GM12872 (cell line): ENCODE measurements at regions not wholly inside any gene's neighbourhood (a gene's known extent, or its start where the extent isn't known, plus 50 kb on each side); places are given as distances from the start of the nearest gene placed in this dataset.

Experiments used
- TF ChIP-seq, protein P1 (sequence below): IDR thresholded peaks from 3 replicates; pipeline ENCODE4 v1.5.1; 2011; ENCODE audit warnings: low read depth, mild to moderate bottlenecking, low read length, moderate library complexity; ENCODE audit not compliant: insufficient read depth

DNA sequence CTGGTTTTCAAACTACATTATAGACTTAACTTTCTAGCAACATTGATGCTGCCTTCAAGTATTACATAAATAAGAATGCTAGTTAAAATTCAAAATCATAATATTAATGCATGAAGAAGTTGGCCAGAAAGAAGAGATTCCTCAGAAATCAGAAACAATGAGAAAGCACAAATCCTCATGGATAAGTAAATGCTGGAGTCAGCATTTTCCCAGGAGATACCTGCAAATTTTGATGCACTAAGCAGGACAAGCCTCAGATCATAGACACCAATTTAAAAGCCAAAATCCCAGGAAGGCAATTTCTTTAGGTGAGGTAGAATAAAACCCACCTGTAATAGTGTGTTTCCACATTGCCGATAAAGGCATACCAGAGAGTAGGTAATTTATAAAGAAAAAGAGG, 305.2 kb upstream of the TBX18 start:
- TF ChIP-seq, protein P1, sequence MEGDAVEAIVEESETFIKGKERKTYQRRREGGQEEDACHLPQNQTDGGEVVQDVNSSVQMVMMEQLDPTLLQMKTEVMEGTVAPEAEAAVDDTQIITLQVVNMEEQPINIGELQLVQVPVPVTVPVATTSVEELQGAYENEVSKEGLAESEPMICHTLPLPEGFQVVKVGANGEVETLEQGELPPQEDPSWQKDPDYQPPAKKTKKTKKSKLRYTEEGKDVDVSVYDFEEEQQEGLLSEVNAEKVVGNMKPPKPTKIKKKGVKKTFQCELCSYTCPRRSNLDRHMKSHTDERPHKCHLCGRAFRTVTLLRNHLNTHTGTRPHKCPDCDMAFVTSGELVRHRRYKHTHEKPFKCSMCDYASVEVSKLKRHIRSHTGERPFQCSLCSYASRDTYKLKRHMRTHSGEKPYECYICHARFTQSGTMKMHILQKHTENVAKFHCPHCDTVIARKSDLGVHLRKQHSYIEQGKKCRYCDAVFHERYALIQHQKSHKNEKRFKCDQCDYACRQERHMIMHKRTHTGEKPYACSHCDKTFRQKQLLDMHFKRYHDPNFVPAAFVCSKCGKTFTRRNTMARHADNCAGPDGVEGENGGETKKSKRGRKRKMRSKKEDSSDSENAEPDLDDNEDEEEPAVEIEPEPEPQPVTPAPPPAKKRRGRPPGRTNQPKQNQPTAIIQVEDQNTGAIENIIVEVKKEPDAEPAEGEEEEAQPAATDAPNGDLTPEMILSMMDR = no peak

GRCh38 chr6:85068221-85068620, 303.8 kb upstream of the TBX18 start:
- TF ChIP-seq, protein P1 = no peak

- TF ChIP-seq, protein P1 = no peak
Measured at GRCh38 chr6:85066266-85066665, 301.9 kb upstream of the TBX18 start.

DNA sequence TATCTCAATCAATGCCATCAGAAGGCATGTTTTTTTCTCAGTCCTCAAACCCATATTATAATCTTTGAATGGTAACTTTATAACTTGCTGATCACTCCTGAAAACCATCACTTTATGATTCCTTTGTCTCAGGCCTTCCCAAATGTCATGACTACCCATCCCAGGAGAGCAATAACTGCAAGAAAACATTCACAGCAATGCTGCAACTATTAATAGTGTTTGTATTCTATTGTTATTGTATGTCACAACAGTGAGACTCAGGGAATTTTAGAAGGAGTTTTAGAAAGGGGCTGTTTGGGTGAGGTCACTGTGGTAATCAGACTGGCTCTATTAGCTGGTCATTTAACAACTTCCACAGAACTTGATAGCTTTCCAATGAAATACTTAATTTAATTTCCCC, 301.4 kb upstream of the TBX18 start:
- TF ChIP-seq, protein P1 = no peak

- TF ChIP-seq, protein P1 = no peak
Measured at GRCh38 chr6:85063611-85064010, 299.2 kb upstream of the TBX18 start.

- TF ChIP-seq, protein P1 = no peak
Measured at GRCh38 chr6:85062884-85063283, 298.5 kb upstream of the TBX18 start.

DNA sequence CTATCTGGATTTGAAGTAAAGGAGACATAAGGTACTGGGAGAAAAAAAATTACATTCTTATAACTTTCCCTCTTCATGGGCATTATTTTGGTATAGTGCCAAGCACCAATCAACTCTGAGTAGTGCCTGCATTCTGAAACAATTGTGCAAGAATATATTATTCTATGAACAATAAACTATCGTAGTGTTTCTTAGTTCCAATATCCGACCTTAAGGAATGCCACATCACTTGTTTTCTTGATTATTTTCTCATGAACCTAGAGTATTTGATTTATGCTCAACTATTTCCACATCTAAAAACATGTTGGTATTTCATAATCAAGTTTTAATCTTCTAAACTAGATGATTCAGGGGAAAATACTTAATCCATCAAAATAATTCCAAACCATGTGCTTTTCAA, 294.4 kb upstream of the TBX18 start:
- TF ChIP-seq, protein P1 = no peak

DNA sequence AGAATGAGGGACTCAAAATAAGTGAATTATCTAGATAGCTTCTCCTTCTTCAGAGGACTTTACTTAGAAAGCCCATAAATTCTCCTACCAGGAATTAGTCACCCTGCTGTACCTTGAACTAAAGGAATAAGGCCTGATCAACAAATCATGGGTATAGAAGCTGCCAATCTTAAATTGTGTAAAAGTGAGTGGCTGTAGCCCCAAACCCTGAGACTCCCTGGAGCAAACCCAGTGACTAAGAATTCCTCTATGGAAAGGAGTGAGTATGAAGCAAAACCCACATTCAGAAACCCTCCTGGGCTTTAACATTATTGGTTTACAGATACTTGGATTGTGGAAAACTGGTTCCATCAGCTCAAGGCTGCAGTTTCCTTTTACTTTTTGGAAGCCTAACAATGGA, 285.8 kb upstream of the TBX18 start:
- TF ChIP-seq, protein P1 = no peak
